Breast epithelium (tissue), 4 donors: ENCODE measurements at regions not wholly inside any gene's neighbourhood (a gene's known extent, or its start where the extent isn't known, plus 50 kb on each side); places are given as distances from the start of the nearest gene placed in this dataset.
A peak's percentile ranks its signal among the peaks of the same experiment; 100 is the strongest.

Experiments used
- DNase-seq, 2 donors: peaks; one replicate each; pipeline ENCODE4 v3.0.0-alpha.2; 2019; ENCODE audit warnings: low spot score in 2 of 2
- H3K27ac ChIP-seq, 2 donors: fragments of 200-600 bp; sonication (generic) in 1 of 2; one replicate each; pipeline ENCODE4 v1.5.1; 2016 to 2019; ENCODE audit warnings: mild to moderate bottlenecking in 1 of 2
- H3K27me3 ChIP-seq, 2 donors: fragments of 200-600 bp; sonication (generic) in 1 of 2; one replicate each; pipeline versions ENCODE4 v1.5.1 to v1.6.0; 2017 to 2019; ENCODE audit warnings: control low read depth in 1 of 2, mild to moderate bottlenecking in 1 of 2
- H3K36me3 ChIP-seq: fragments of 200-600 bp; one replicate; pipeline ENCODE4 v1.5.1; 2019
- H3K4me1 ChIP-seq, 2 donors: fragments of 200-600 bp; sonication (generic); one replicate each; pipeline ENCODE4 v1.5.1; 2016 to 2019; ENCODE audit warnings: control low read depth in 1 of 2
- H3K4me3 ChIP-seq, 3 donors: fragments of 200-600 bp; sonication (generic); 1 replicate in 2 of 3; 2 replicates in 1 of 3; pipeline ENCODE4 v1.5.1; 2016 to 2019; ENCODE audit warnings: mild to moderate bottlenecking in 3 of 3, moderate library complexity in 2 of 3
- H3K9me3 ChIP-seq, 2 donors: fragments of 200-600 bp; sonication (generic) in 1 of 2; one replicate each; pipeline ENCODE4 v1.5.1; 2016 to 2019; ENCODE audit warnings: control low read depth in 1 of 2
- POLR2A ChIP-seq: fragments of 450-650 bp; IDR thresholded peaks from one replicate; pipeline ENCODE4 v1.6.1; 2016; ENCODE audit warnings: antibody characterized with exemption, mild to moderate bottlenecking, moderate library complexity
- POLR2AphosphoS5 ChIP-seq, 3 donors: sonication (generic); formaldehyde crosslinking; IDR thresholded peaks; one replicate each; pipeline ENCODE4 v1.6.1; 2017; ENCODE audit warnings: antibody characterized with exemption in 3 of 3
- intact Hi-C: fragments of 100-400 bp; cut with DNase I; formaldehyde crosslinking; loops from one replicate; pipeline ENCODE4 v1.15.1; 2023; ENCODE audit warnings: low total_unique reads
- TF ChIP-seq, protein P1 (sequence below), 3 donors: fragments of 450-650 bp; IDR thresholded peaks; one replicate each; pipeline ENCODE4 v1.5.1; 2016 to 2017; ENCODE audit warnings: antibody characterized with exemption in 3 of 3, mild to moderate bottlenecking in 3 of 3, moderate library complexity in 3 of 3

- DNase-seq: no peak
- no peak for TF ChIP-seq POLR2AphosphoS5 (IDR thresholded peaks at IDR 0.05)
- TF ChIP-seq, protein P1, sequence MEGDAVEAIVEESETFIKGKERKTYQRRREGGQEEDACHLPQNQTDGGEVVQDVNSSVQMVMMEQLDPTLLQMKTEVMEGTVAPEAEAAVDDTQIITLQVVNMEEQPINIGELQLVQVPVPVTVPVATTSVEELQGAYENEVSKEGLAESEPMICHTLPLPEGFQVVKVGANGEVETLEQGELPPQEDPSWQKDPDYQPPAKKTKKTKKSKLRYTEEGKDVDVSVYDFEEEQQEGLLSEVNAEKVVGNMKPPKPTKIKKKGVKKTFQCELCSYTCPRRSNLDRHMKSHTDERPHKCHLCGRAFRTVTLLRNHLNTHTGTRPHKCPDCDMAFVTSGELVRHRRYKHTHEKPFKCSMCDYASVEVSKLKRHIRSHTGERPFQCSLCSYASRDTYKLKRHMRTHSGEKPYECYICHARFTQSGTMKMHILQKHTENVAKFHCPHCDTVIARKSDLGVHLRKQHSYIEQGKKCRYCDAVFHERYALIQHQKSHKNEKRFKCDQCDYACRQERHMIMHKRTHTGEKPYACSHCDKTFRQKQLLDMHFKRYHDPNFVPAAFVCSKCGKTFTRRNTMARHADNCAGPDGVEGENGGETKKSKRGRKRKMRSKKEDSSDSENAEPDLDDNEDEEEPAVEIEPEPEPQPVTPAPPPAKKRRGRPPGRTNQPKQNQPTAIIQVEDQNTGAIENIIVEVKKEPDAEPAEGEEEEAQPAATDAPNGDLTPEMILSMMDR (IDR thresholded peaks at IDR 0.05): no peak
- no peak for TF ChIP-seq POLR2A
- Histone ChIP-seq H3K4me1 (no peaks in the 10 kb centered on the region), H3K27ac (no peak overlapping the region), H3K4me3 (no peak overlapping the region), H3K36me3 (no peaks in the 10 kb centered on the region), H3K27me3 (no peaks in the 10 kb centered on the region), H3K9me3 (no peaks in the 10 kb centered on the region)
- intact Hi-C loops: no loop called here
Observed at GRCh38 chr5:160930406-160930805, 78.4 kb upstream of the ATP10B start.

DNA sequence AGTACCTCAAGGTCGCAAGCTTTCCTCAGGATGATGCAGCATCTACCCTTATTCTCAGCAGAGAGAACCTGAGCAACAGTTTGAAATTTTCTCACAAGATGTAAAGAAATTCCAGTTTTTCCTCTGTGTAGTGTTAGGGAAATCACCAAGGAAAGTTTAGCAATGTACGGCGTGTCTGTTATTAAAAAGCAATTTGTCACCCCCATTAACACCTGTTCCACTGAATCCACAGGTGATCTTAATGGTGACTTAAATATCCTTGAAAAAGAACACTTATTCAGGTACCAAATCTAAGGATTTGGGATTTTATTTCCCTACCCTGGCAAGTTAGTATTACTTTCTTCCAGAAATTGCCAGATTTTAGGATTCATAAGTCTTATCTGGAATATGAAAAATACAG, 77.9 kb upstream of the ATP10B start:
- Histone ChIP-seq H3K27me3 (no peaks in the 10 kb centered on the region), H3K36me3 (no peaks in the 10 kb centered on the region), H3K4me3 (no peak overlapping the region), H3K27ac (no peak overlapping the region), H3K9me3 (no peaks in the 10 kb centered on the region), H3K4me1 (no peaks in the 10 kb centered on the region)
- TF ChIP-seq POLR2A (no peak), POLR2AphosphoS5 (IDR thresholded peaks at IDR 0.05) (no peak)
- TF ChIP-seq, protein P1 (IDR thresholded peaks at IDR 0.05): no peak
- no peak for DNase-seq
- intact Hi-C loops: no loop called here

DNA sequence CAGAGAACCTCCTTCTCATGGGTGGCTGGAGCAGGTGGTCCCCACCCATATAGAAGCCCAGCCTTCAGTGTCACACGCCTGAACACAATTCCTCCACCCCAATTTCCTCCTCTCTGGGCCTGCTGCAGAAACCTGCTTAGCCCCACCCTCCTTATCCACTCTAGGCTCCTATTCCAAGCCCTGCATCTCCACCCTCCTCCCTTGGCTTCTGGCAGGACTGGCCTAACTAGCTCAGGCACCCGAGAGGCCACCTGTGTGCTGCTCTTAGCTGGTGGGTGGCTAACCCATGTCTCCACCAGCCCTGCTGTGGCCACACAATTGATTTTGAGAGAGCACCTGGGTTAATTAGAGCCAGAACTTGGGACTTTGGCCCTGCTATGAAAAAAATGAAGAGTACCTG, 77.3 kb upstream of the ATP10B start:
- no peak overlapping the region for H3K4me3 ChIP-seq
- no peaks in the 10 kb centered on the region for H3K36me3 ChIP-seq
- H3K27ac ChIP-seq: no peak overlapping the region
- H3K4me1 ChIP-seq: no peaks in the 10 kb centered on the region
- intact Hi-C loops: no loop called here
- DNase-seq: no peak
- H3K27me3 ChIP-seq: no peaks in the 10 kb centered on the region
- H3K9me3 ChIP-seq: no peaks in the 10 kb centered on the region
- no peak for TF ChIP-seq POLR2AphosphoS5 (IDR thresholded peaks at IDR 0.05)
- no peak for TF ChIP-seq POLR2A
- TF ChIP-seq, protein P1 (IDR thresholded peaks at IDR 0.05): no peak

GRCh38 chr5:160926428-160926827, 74.4 kb upstream of the ATP10B start:
- H3K9me3 ChIP-seq: no peaks in the 10 kb centered on the region

DNA sequence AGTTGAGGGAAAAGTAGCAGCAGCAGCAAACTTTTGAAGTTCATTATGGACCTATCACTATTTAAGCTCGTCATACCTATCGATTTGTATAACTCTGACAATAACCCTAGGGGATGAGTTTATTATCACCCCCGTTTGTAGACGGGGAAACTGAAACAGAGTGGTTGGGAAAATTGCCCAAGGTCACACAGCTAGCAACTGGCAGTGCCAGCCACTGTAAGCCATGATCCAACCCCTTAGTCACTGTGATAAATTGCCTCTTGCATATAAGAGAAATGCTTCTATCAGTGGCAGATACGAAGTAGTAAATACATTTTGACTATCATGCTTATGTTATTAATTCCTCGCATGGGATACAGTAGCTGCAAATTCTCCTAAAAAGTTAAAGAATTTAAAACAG, 73.3 kb upstream of the ATP10B start:
- TF ChIP-seq, protein P1 (IDR thresholded peaks at IDR 0.05): no peak
- TF ChIP-seq POLR2AphosphoS5 (IDR thresholded peaks at IDR 0.05) (no peak), POLR2A (no peak)
- no peak for DNase-seq
- intact Hi-C loops: no loop called here

More at GRCh38 chr5:160926428-160926827, 74.4 kb upstream of the ATP10B start:
- intact Hi-C loops: no loop called here
- Histone ChIP-seq H3K27ac (no peak overlapping the region), H3K4me1 (no peaks in the 10 kb centered on the region), H3K4me3 (no peak overlapping the region), H3K27me3 (no peaks in the 10 kb centered on the region), H3K36me3 (no peaks in the 10 kb centered on the region)
- DNase-seq: peak in 1 of 2 donors; percentile 38
- TF ChIP-seq, protein P1 (IDR thresholded peaks at IDR 0.05): no peak
- TF ChIP-seq POLR2AphosphoS5 (IDR thresholded peaks at IDR 0.05) (no peak), POLR2A (no peak)

More for the DNA sequence above, 73.3 kb upstream of the ATP10B start:
- H3K27ac ChIP-seq: no peak overlapping the region
- no peaks in the 10 kb centered on the region for H3K4me1 ChIP-seq
- no peak overlapping the region for H3K4me3 ChIP-seq
- no peaks in the 10 kb centered on the region for H3K27me3 ChIP-seq
- no peaks in the 10 kb centered on the region for H3K9me3 ChIP-seq
- no peaks in the 10 kb centered on the region for H3K36me3 ChIP-seq
